GM21576 (cell line): ENCODE measurements at regions not wholly inside any gene's neighbourhood (a gene's known extent, or its start where the extent isn't known, plus 50 kb on each side); places are given as distances from the start of the nearest gene placed in this dataset.
"Not testable (repeated sequence)": the region's sequence is repeated elsewhere in the genome, so short reads cannot be mapped to it uniquely, and the experiment has no call there.

Experiments
- ATAC-seq: cut with Tn5 transposase; IDR thresholded peaks from one replicate; pipeline ENCODE4 v1.9.1; 2021; ENCODE audit warnings: mild to moderate bottlenecking, moderate library complexity; ENCODE audit not compliant: unreplicated experiment

- no peak for ATAC-seq
Observed at GRCh38 chr20:48146308-48146707, 361.0 kb upstream of the SULF2 start.

- ATAC-seq, result no peak
Observed at GRCh38 chr20:48143435-48144081, 358.3 kb upstream of the SULF2 start.

- ATAC-seq, result no peak
Observed at GRCh38 chr20:48142516-48142773, 357.2 kb upstream of the SULF2 start.

- no peak for ATAC-seq
Observed at GRCh38 chr20:48141660-48142515, 356.6 kb upstream of the SULF2 start.

GRCh38 chr20:48139262-48140041, 354.2 kb upstream of the SULF2 start:
- ATAC-seq, result no peak

- ATAC-seq, result no peak
Observed at GRCh38 chr20:48132834-48133233, 347.6 kb upstream of the SULF2 start.

- ATAC-seq, result no peak
Observed at GRCh38 chr20:48131581-48131980, 346.3 kb upstream of the SULF2 start.

- no peak for ATAC-seq
Observed at GRCh38 chr20:48129345-48129942, 344.2 kb upstream of the SULF2 start.

GRCh38 chr20:48128436-48128835, 343.2 kb upstream of the SULF2 start:
- no peak for ATAC-seq

GRCh38 chr20:48127964-48128363, 342.7 kb upstream of the SULF2 start:
- not testable (repeated sequence) for ATAC-seq

- ATAC-seq, result not testable (repeated sequence)
Observed at GRCh38 chr20:48127133-48127532, 341.9 kb upstream of the SULF2 start.

- ATAC-seq, result no peak
Observed at GRCh38 chr20:48126227-48126740, 341.0 kb upstream of the SULF2 start.

GRCh38 chr20:48124960-48125359, 339.7 kb upstream of the SULF2 start:
- ATAC-seq, result no peak

- no peak for ATAC-seq
Observed at GRCh38 chr20:48124181-48124782, 339.0 kb upstream of the SULF2 start.

GRCh38 chr20:48120120-48120519, 334.8 kb upstream of the SULF2 start:
- ATAC-seq, result no peak

- not testable (repeated sequence) for ATAC-seq
Observed at GRCh38 chr20:48119389-48119788, 334.1 kb upstream of the SULF2 start.

GRCh38 chr20:48115502-48115901, 330.2 kb upstream of the SULF2 start:
- ATAC-seq, result no peak

GRCh38 chr20:48107560-48107959, 322.3 kb upstream of the SULF2 start:
- ATAC-seq, result no peak

- no peak for ATAC-seq
Observed at GRCh38 chr20:48106428-48106827, 321.1 kb upstream of the SULF2 start.

- ATAC-seq, result no peak
Observed at GRCh38 chr20:48105526-48105925, 320.2 kb upstream of the SULF2 start.
